Gastrocnemius medialis (tissue), 4 donors: ENCODE measurements at regions not wholly inside any gene's neighbourhood (a gene's known extent, or its start where the extent isn't known, plus 50 kb on each side); places are given as distances from the start of the nearest gene placed in this dataset.

ENCODE experiments used
- POLR2A ChIP-seq, 2 donors: fragments of 450-650 bp; IDR thresholded peaks; one replicate each; pipeline ENCODE4 v1.6.1; 2017; ENCODE audit warnings: antibody characterized with exemption in 2 of 2, mild to moderate bottlenecking in 2 of 2, moderate library complexity in 2 of 2
- TF ChIP-seq, protein P1 (sequence below), 5 experiments: fragments of 450-650 bp in 3 of 5; fragments of 200-600 bp in 2 of 5; sonication (generic) in 2 of 5; IDR thresholded peaks in 4 of 5; conservative IDR thresholded peaks in 1 of 5; 1 replicate in 4 of 5; 2 replicates in 1 of 5; pipeline ENCODE4 v1.5.1; 2016 to 2019; ENCODE audit warnings: antibody characterized with exemption in 5 of 5, mild to moderate bottlenecking in 3 of 5, moderate library complexity in 3 of 5

DNA sequence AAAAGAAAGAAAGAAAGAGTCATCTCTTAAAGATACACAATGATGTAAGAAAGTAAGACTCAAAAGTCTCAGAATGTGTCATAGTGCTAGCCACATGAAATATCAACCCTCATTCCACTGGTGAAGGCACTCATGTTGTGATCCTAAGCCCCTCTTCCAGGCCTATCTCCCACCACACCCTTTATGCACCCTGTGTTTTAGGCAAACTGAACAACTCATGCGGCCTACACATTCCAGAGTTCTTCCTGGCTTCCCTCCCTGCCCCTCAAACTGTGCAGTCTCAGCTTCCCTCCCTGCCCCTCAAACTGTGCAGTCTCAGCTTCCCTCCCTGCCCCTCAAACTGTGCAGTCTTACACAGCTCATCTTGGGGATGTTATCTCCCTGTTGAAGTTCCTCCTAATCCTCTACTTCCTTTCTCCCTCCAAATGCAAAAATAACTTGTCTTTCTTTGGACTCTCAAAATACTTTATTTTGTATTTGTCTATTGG, 69.0 kb upstream of the FNDC3B start:
- no peak for TF ChIP-seq POLR2A (IDR thresholded peaks at IDR 0.05)
- TF ChIP-seq, protein P1, sequence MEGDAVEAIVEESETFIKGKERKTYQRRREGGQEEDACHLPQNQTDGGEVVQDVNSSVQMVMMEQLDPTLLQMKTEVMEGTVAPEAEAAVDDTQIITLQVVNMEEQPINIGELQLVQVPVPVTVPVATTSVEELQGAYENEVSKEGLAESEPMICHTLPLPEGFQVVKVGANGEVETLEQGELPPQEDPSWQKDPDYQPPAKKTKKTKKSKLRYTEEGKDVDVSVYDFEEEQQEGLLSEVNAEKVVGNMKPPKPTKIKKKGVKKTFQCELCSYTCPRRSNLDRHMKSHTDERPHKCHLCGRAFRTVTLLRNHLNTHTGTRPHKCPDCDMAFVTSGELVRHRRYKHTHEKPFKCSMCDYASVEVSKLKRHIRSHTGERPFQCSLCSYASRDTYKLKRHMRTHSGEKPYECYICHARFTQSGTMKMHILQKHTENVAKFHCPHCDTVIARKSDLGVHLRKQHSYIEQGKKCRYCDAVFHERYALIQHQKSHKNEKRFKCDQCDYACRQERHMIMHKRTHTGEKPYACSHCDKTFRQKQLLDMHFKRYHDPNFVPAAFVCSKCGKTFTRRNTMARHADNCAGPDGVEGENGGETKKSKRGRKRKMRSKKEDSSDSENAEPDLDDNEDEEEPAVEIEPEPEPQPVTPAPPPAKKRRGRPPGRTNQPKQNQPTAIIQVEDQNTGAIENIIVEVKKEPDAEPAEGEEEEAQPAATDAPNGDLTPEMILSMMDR (IDR thresholded peaks at IDR 0.05 in 4 of 5, conservative IDR thresholded peaks at IDR 0.05 in 1 of 5) = no peak
